Fibroblast of upper back skin (primary cell): ENCODE measurements at regions not wholly inside any gene's neighbourhood (a gene's known extent, or its start where the extent isn't known, plus 50 kb on each side); places are given as distances from the start of the nearest gene placed in this dataset.

Experiments used
- DNase-seq: peaks from one replicate; pipeline ENCODE4 v3.0.0-alpha.2; 2013

- no peak for DNase-seq
Observed at GRCh38 chr5:7018601-7019000, 305.4 kb downstream of the TENT4A start.

DNA sequence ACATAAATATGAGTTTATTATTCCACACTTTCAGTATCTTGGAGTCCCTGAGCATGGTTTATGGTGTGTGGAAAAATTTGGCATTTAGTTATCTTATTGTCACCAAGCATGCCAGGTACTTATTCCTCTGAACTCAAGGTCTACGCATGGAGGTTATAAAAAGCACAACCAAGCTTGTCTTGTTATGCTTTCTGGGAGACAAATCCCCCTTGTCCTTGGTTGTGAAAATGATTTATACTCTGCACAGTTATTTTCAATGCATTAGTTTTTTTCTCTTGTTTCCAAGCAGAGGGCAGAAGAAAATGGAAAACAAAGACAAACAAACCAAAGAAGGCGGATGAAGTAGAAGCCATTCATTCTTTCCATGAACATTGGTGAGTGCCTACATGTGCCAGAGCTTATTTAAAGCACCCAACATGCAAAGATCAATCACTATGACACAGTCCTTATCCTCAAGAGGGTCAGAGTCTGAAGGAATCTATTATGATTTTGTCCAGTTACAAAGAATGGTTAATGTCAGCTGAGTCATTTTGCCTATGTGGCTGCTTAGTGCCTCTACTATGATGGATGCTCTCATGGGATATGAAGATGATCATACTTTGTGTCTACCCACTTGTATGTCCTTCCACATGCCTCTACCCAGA lies 323.1 kb downstream of the TENT4A start:
- no peak for DNase-seq

- no peak for DNase-seq
Observed at GRCh38 chr5:7039074-7039473, 325.8 kb downstream of the TENT4A start.

DNA sequence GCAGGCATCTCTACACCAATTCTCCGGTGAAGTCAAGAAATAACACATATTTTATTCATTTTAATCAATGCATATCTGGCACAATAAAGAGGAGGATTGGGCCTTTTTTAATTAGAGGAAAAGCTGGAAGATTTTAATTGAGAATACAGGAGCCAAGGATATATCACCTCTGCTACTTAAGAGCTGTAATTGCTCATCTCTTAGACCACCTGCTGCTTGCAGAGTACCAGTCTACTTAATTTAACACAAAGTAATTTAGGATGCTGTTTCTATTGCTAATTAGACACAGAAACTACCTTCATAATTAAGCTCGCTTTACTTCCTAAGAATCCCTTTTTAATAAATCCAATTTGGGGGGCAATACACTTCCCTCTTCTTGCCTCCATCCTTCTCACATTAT lies 326.9 kb downstream of the TENT4A start:
- no peak for DNase-seq

GRCh38 chr5:7043797-7044196 lies 330.6 kb downstream of the TENT4A start:
- DNase-seq, result no peak

GRCh38 chr5:7047511-7048261 lies 334.5 kb downstream of the TENT4A start:
- DNase-seq, result no peak

DNA sequence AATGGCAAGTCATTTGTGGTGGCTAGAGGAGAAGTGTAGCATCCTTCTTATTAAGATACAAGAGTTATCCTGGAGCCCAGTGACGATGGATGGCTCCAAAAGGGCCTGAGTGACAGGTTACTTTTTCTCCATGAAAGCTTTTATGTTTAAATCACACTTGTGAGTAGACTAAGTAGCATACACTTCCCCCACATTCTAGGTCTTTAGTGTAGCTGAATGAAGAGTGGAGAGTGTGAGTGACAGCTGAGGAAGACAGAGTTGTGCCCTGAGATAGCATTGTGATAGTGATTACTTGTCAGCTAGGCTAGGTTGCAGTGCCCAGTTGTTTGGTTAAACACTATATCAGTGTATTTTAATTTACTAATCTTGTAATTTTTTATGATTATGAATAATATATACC lies 337.8 kb downstream of the TENT4A start:
- DNase-seq, result no peak

DNA sequence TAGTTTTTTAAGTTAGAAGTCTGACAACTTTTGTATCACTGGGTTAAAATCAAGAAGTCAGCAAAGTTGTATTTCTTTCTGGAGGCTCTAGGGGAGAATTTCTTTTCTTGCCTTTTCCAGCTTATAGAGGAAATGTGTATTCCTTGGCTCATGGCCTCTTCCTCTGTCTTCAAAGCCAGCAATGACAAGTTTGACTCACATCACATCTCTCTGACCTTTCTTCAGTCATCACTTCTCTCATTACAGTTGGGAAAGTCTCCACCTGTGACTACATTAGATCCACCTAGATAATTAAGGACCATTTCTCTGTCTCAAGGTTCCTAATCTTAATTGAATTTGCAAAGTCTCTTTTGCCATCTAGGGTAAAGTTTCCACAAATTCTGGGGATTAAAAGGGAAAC lies 339.9 kb downstream of the TENT4A start:
- no peak for DNase-seq

DNA sequence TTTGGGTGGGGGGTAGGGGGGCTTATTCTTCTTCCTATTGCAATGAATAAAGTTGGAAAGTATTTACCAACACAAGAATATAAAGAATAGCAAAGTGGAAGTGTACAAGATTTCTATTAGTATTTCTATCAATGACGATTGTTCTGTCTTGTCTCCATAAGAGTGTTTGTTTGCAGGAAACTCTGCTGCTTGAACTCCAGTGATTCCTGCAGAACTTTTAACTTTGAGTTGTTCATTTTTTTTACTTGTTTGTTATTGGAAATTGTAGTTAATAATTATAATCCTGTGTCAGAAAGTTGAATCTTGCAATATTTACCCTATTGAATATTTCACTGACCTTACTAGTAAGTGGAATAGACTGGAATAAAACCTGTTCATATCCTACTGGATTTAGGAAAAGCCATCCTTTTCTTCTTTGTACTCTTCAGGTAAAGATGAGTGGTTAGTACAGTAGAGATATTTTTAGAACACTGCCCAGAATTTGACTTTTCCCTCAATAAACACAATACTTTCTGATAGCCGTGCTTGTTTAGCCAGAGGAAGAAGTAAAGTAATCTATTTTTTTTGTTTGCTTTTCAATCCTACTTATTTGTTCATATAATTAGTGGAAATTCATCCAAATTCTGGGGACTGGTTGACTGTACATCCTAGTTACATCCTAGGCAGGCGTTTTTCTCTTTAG lies 340.4 kb downstream of the TENT4A start:
- DNase-seq, result no peak

DNA sequence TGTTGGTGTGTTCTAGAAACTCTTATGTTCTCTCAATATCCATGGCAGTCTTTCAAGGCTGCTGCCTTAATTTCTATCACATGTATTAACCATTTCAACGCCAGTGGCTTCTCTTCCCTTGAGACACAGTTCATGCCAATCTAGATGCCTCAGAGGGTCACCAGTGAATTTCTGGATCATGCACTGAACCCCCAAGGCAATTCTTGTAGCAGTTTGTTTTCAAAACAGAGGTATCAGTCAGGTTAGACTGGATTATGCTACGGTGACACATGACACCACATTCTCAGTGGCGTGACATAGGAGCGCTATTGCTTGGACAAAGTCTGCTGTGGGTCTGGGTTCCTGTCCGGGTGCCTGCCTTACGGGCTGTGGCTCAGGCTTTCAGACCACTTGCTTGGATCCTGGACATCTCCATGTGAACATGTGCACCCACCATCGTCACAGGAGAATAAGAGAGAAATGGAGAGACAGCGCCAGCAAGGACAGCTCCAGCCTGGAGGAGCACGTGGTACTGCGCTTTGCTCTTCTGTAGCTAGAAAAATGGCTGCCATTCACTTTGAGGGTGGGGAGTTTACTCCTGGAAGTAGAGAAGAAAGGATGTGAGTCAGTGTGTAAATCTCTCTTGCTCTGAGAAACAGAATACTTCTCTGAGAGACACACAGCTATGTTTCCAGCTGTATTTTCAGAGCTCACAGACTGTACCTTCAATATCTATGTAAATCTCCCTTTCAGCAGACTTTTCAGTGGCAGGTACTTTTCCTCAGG lies 329.3 kb upstream of the ADCY2 start:
- no peak for DNase-seq

DNA sequence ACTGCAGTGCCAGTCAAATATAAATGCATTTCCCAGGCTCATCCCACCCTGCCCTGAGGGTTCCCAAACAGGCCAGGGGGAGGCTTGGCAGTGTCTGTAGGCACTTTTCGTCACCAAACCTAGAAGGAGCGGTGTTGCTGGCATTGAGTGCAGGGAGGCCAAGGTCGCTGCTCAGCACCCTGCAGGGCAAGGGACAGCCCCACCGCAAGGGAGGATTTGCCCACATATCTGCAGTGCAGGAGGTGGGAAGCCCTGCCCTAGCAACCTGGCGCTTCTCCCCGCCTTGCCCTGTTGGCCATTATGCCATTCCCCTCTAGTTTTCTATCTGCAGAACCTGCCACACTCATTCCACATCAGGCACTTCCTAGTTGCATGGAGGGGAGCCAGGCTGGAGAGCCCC lies 327.8 kb upstream of the ADCY2 start:
- no peak for DNase-seq

DNA sequence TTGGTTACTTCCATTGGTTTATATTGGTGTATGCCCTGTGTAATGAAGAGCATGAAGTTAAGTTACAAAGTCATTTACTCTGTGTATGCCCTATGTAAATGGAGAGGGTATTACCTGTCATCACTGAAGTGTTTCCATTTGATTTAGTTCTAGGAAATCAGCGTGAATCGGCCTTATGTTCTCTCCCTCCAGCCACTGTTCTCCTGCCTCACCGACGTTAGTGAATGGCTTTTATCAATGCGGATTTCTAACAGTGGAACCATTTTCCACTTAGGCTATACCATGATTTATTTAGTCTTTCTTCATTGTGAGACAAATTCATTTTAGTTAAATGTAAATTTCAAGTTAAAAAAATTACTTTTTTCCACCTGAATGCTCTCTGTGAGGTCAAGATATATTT lies 327.0 kb upstream of the ADCY2 start:
- DNase-seq, result no peak

DNA sequence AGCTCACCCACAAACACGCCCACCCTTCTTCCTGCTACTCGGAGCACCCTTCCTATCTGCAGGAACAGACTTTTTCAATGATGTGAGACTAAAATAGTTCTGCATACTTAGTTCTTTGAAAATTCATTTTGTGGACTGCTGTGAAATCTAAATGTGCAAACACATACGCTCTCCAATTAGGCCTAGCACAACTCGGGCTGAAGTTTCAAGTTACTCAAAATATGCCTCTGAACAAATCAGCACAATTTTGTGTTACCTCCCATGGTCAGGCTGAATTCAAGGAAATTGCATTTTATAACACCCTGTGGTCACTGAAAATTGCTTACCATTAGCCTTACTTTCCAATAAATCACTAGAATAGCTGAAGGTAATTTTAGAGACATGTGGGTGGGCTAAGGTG lies 323.8 kb upstream of the ADCY2 start:
- no peak for DNase-seq

GRCh38 chr5:7073666-7074065 lies 322.3 kb upstream of the ADCY2 start:
- DNase-seq, result no peak

DNA sequence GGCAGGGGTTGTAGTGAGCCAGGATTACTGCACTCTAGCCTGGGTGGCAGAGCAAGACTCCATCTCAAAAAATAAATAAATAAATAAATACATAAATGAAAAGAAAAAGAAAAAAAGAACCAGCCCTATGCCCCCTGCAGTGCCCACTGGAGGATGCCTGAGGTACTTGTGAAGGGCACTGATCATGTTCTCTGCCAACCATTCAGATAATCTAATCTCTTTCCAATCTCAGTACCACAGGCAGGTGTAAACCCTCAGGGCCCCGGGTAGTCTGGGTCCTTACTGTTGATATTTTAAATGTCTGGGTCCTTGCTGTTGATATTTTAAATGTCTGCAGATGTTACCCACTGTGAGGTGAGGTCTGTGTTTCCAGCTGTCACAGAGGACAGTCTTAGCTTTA lies 321.8 kb upstream of the ADCY2 start:
- no peak for DNase-seq

- no peak for DNase-seq
Observed at GRCh38 chr5:7075470-7075869, 320.5 kb upstream of the ADCY2 start.

DNA sequence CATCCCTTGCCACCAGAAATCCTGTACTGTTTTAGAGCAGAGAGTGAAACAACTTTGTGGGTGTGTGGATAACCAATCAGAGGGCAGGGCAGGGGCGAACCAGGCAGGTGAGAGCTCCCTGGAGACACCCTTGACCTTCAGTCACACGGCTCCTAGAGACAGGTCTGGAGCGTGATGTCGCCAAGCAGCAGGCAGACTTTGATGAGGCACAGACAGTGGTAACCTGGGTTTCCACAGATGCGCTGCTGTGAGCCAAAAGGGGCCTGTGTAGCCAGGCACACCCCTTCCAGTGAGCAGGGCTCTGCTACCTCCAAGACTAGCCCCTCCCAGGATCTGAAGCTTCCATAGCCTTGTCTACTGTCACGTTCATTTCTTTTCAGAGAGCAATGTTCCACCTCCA lies 317.8 kb upstream of the ADCY2 start:
- no peak for DNase-seq

GRCh38 chr5:7078901-7079300 lies 317.0 kb upstream of the ADCY2 start:
- DNase-seq, result peak; percentile 2

DNA sequence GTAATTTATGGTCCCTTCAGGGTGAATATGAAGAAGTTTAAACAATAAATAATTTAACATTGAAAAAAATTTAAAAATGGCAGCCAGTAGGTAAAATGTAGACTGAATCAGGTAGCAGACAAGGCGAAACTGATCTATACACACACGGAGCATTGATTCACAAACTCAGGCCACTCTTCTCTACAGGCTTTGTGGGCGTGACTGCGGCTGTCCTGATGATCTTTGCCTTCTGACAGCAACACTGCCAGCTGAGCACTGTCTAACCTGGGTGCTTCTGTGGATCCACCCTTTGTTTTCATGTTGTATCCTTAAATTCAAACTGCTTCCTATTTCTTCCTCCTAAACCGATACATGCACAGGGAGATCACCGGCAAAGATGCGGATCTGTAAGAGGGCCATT lies 315.4 kb upstream of the ADCY2 start:
- no peak for DNase-seq

DNA sequence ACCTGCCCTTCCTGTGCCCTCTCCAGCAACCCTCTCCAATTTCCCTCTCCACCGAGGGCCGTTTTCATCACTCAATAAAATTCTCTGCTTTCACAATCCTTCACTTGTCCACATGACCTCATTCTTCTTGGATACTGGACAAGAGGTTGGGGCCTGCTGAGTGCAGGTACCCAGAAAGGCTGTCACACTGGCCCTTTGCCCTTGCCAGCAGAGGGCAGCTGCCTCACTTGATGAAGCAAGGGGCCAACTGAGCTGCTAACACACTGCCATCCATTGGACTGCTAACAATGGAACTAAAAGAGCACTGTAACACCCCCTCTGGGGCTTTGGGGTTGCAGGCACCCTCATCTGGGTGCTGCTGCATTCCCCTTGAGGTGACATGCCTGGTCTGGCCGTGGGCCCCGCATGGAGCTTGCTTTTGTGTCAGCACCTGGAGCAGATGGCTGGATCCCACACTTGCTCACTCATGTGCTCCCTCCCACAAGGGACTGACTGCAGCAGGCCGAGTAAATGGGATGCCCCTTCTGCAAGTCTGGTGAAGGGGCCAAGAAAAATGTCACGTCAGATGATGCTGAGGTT lies 308.1 kb upstream of the ADCY2 start:
- no peak for DNase-seq

GRCh38 chr5:7088849-7089248 lies 307.1 kb upstream of the ADCY2 start:
- DNase-seq, result no peak

DNA sequence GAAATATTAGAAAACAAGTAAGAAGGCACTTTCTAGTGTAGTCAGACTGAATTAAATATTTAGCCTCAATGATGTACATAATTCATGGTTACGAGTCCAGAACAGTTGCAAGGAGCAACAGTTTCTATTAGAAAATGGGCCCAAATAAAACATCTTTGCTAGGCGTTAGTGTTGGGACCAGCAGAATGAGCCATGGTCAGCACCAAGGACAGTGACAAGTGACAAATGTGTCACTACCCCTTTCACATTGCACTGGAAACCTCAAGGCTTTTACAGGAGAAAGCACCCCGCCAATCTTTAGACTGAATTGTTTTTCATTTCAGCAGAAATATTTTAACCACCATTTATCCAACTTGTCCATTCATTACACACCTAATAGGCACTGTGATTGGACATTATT lies 301.3 kb upstream of the ADCY2 start:
- no peak for DNase-seq

GRCh38 chr5:7096294-7096693 lies 299.6 kb upstream of the ADCY2 start:
- no peak for DNase-seq
